ENCODE measurements at regions not wholly inside any gene's neighbourhood (a gene's known extent, or its start where the extent isn't known, plus 50 kb on each side); places are given as distances from the start of the nearest gene placed in this dataset.

GRCh38 chr9:103942651-103943050 lies 151.5 kb upstream of the SMC2 start:
- no peak for TF ChIP-seq POLR2A (IDR thresholded peaks at IDR 0.05)
- TF ChIP-seq, protein P1, sequence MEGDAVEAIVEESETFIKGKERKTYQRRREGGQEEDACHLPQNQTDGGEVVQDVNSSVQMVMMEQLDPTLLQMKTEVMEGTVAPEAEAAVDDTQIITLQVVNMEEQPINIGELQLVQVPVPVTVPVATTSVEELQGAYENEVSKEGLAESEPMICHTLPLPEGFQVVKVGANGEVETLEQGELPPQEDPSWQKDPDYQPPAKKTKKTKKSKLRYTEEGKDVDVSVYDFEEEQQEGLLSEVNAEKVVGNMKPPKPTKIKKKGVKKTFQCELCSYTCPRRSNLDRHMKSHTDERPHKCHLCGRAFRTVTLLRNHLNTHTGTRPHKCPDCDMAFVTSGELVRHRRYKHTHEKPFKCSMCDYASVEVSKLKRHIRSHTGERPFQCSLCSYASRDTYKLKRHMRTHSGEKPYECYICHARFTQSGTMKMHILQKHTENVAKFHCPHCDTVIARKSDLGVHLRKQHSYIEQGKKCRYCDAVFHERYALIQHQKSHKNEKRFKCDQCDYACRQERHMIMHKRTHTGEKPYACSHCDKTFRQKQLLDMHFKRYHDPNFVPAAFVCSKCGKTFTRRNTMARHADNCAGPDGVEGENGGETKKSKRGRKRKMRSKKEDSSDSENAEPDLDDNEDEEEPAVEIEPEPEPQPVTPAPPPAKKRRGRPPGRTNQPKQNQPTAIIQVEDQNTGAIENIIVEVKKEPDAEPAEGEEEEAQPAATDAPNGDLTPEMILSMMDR (IDR thresholded peaks at IDR 0.05) = no peak

Measured in transverse colon (tissue), 3 donors.